MM.1S (cell line): ENCODE measurements at regions not wholly inside any gene's neighbourhood (a gene's known extent, or its start where the extent isn't known, plus 50 kb on each side); places are given as distances from the start of the nearest gene placed in this dataset.

Experiments
- DNase-seq: peaks from one replicate; pipeline ENCODE4 v3.0.0-alpha.2; 2015
- H2AFZ ChIP-seq: fragments of 300-600 bp; sonication (generic); 2 replicates; pipeline ENCODE4 v1.6.0; 2016; ENCODE audit warnings: antibody characterized with exemption, low read length
- H3F3A ChIP-seq: fragments of 300-600 bp; sonication (generic); 2 replicates; pipeline ENCODE4 v1.6.1; 2016; ENCODE audit warnings: mild to moderate bottlenecking, antibody characterized with exemption, low read length, moderate library complexity, mixed read lengths; ENCODE audit not compliant: insufficient read depth
- H3K27ac ChIP-seq: fragments of 300-600 bp; sonication (generic); 2 replicates; pipeline ENCODE4 v1.5.1; 2016; ENCODE audit warnings: mild to moderate bottlenecking, low read length
- H3K27me3 ChIP-seq: fragments of 300-600 bp; sonication (generic); replicated peaks from 2 replicates; pipeline ENCODE4 v1.6.0; 2016; ENCODE audit warnings: low read length; ENCODE audit not compliant: insufficient read depth
- H3K36me3 ChIP-seq: fragments of 300-600 bp; sonication (generic); replicated peaks from 2 replicates; pipeline ENCODE4 v1.6.1; 2016; ENCODE audit warnings: mild to moderate bottlenecking, low read length, mixed read lengths; ENCODE audit not compliant: insufficient read depth
- H3K4me1 ChIP-seq: fragments of 300-600 bp; sonication (generic); 2 replicates; pipeline ENCODE4 v1.6.1; 2016; ENCODE audit warnings: low read length, mixed read lengths
- H3K4me2 ChIP-seq: fragments of 300-600 bp; sonication (generic); 2 replicates; pipeline ENCODE4 v1.6.0; 2016; ENCODE audit warnings: low read depth, low read length
- H3K4me3 ChIP-seq: fragments of 300-600 bp; sonication (generic); 2 replicates; pipeline ENCODE4 v1.5.1; 2016; ENCODE audit warnings: low read length, mixed read lengths
- H3K79me2 ChIP-seq: fragments of 300-600 bp; sonication (generic); 2 replicates; pipeline ENCODE4 v1.6.1; 2016; ENCODE audit warnings: mixed run types, low read length, mixed read lengths
- H3K9ac ChIP-seq: fragments of 300-600 bp; sonication (generic); 2 replicates; pipeline ENCODE4 v1.6.1; 2016; ENCODE audit warnings: low read length, mixed read lengths
- H3K9me2 ChIP-seq: fragments of 300-600 bp; sonication (generic); replicated peaks from 2 replicates; pipeline ENCODE4 v1.6.1; 2016; ENCODE audit warnings: mild to moderate bottlenecking, low read length, mixed read lengths; ENCODE audit not compliant: insufficient read depth
- H3K9me3 ChIP-seq: fragments of 300-600 bp; sonication (generic); replicated peaks from 2 replicates; pipeline ENCODE4 v1.6.1; 2016; ENCODE audit warnings: mild to moderate bottlenecking, low read length, mixed read lengths; ENCODE audit not compliant: insufficient read depth
- H4K20me1 ChIP-seq: fragments of 300-600 bp; sonication (generic); 2 replicates; pipeline ENCODE4 v1.6.1; 2016; ENCODE audit warnings: mild to moderate bottlenecking, low read length, moderate library complexity, mixed read lengths; ENCODE audit not compliant: insufficient read depth
- EZH2 ChIP-seq: fragments of 300-600 bp; sonication (generic); optimal IDR thresholded peaks from 2 replicates; pipeline ENCODE3; 2017; ENCODE audit warnings: low read depth, mild to moderate bottlenecking, antibody characterized with exemption, low read length, mixed read lengths
- EZH2phosphoT487 ChIP-seq: fragments of 300-600 bp; sonication (generic); IDR thresholded peaks from 2 replicates; pipeline ENCODE4 v1.6.1; 2018; ENCODE audit warnings: antibody characterized with exemption, low read length
- TF ChIP-seq, protein P1 (sequence below): fragments of 300-600 bp; sonication (generic); IDR thresholded peaks from 2 replicates; pipeline ENCODE4 v1.5.1; 2016; ENCODE audit warnings: antibody characterized with exemption, low read length, mixed read lengths

DNA sequence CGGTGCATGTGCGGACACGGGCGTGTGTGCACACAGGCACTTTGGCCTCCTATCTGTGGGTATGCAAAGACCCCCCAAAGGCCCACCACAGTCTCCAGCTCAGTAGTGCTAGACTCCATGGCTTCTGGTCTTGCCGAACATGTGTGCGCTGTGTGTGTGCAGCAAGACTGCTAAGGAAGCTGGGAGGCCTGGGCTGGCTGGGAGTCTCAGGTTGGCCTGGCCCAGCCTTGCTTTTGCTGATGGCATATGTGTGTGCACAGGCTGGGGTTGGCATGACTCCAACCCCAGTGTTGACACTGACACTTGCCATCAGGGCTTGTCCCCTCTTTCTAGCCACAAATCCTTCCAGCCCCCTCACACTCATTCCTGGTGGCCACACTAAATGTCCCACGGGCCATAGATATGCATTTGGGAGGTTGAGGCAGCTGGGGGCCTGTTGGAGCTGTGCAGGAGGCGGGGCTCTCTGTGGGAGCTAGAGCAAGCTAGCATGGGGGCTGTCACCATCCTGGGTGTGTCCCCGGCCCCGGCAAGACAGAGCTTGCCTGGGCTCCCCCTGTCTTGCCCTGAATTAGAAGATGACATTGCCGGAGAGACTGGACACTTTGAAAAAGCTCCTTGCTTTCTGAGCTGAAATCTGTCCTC, 60.9 kb upstream of the NECTIN1 start:
- H4K20me1 ChIP-seq = no peaks in the 10 kb centered on the region
- no peak for TF ChIP-seq EZH2phosphoT487
- TF ChIP-seq, protein P1, sequence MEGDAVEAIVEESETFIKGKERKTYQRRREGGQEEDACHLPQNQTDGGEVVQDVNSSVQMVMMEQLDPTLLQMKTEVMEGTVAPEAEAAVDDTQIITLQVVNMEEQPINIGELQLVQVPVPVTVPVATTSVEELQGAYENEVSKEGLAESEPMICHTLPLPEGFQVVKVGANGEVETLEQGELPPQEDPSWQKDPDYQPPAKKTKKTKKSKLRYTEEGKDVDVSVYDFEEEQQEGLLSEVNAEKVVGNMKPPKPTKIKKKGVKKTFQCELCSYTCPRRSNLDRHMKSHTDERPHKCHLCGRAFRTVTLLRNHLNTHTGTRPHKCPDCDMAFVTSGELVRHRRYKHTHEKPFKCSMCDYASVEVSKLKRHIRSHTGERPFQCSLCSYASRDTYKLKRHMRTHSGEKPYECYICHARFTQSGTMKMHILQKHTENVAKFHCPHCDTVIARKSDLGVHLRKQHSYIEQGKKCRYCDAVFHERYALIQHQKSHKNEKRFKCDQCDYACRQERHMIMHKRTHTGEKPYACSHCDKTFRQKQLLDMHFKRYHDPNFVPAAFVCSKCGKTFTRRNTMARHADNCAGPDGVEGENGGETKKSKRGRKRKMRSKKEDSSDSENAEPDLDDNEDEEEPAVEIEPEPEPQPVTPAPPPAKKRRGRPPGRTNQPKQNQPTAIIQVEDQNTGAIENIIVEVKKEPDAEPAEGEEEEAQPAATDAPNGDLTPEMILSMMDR = no peak
- TF ChIP-seq EZH2 = no peak
- no peaks in the 10 kb centered on the region for H3F3A ChIP-seq
- no peak overlapping the region for H3K4me2 ChIP-seq
- H3K36me3 ChIP-seq = no peaks in the 10 kb centered on the region
- no peaks in the 10 kb centered on the region for H3K9me2 ChIP-seq
- no peak overlapping the region for H3K4me3 ChIP-seq
- no peak overlapping the region for H3K27ac ChIP-seq
- peaks cover 25% of the 10 kb centered on the region; the same call in 1 of the 2 replicates for H3K27me3 ChIP-seq
- H2AFZ ChIP-seq = no peak overlapping the region
- H3K9ac ChIP-seq = no peak overlapping the region
- no peaks in the 10 kb centered on the region for H3K79me2 ChIP-seq
- H3K9me3 ChIP-seq = no peaks in the 10 kb centered on the region
- no peak for DNase-seq
- H3K4me1 ChIP-seq = no peaks in the 10 kb centered on the region

DNA sequence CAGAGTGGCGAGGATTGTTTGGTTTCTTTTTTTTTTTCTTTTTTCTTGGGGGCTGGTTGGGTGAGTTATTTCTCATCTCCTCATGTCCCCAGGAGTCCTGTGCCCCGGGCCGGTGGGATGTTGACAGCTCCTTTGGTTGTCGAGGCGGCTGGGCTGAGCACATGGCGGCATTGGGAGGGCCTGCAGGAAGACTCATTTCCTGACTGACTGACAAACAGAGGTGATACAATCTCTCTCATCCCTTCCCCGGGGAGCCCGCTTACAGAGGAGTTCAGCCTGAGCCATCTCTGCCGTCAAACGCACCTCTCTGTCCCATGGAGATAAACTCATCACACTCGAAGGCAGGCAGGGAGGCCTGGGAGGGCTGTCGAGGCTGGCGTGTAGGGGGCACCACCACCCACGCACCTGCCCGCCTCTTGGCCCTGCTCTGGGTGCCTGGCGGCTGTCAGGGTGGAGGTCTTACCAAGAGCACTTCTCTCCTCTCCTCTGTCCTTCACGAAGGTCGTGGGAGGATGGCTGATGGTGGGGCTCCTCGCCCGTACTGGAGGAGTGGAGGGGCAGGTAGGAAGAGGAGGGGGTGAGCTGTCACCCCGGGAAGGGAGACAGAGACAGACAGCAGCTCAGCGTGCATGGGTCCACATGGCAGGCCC, 60.0 kb upstream of the NECTIN1 start:
- Histone ChIP-seq H3K4me1 (no peaks in the 10 kb centered on the region), H3K9me2 (no peaks in the 10 kb centered on the region), H3K9ac (no peak overlapping the region), H4K20me1 (no peaks in the 10 kb centered on the region), H3K27me3 (peaks cover 26% of the 10 kb centered on the region; the same call in 1 of the 2 replicates), H3F3A (no peaks in the 10 kb centered on the region), H3K36me3 (no peaks in the 10 kb centered on the region), H3K9me3 (no peaks in the 10 kb centered on the region), H3K4me3 (no peak overlapping the region), H2AFZ (no peak overlapping the region), H3K79me2 (no peaks in the 10 kb centered on the region), H3K4me2 (no peak overlapping the region), H3K27ac (no peak overlapping the region)
- TF ChIP-seq EZH2phosphoT487 (no peak), EZH2 (no peak)
- TF ChIP-seq, protein P1 = no peak
- DNase-seq = no peak

GRCh38 chr11:119788096-119788883, 59.3 kb upstream of the NECTIN1 start:
- H4K20me1 ChIP-seq = no peaks in the 10 kb centered on the region
- TF ChIP-seq, protein P1 = no peak
- TF ChIP-seq EZH2 (no peak), EZH2phosphoT487 (no peak)
- no peak for DNase-seq
- H3F3A ChIP-seq = no peaks in the 10 kb centered on the region
- H3K4me3 ChIP-seq = no peak overlapping the region
- no peak overlapping the region for H3K4me2 ChIP-seq
- H2AFZ ChIP-seq = no peak overlapping the region
- no peaks in the 10 kb centered on the region for H3K9me3 ChIP-seq
- H3K9me2 ChIP-seq = no peaks in the 10 kb centered on the region
- H3K36me3 ChIP-seq = no peaks in the 10 kb centered on the region
- no peak overlapping the region for H3K27ac ChIP-seq
- peaks cover 26% of the 10 kb centered on the region; the same call in 1 of the 2 replicates for H3K27me3 ChIP-seq
- no peak overlapping the region for H3K9ac ChIP-seq
- no peaks in the 10 kb centered on the region for H3K79me2 ChIP-seq
- no peaks in the 10 kb centered on the region for H3K4me1 ChIP-seq
